HG02642 (cell line): ENCODE measurements at regions not wholly inside any gene's neighbourhood (a gene's known extent, or its start where the extent isn't known, plus 50 kb on each side); places are given as distances from the start of the nearest gene placed in this dataset.
"Not testable (repeated sequence)": the region's sequence is repeated elsewhere in the genome, so short reads cannot be mapped to it uniquely, and the experiment has no call there.

ENCODE experiments used
- ATAC-seq: cut with Tn5 transposase; IDR thresholded peaks from one replicate; pipeline ENCODE4 v1.9.1; 2021; ENCODE audit warnings: mild to moderate bottlenecking; ENCODE audit not compliant: unreplicated experiment, poor library complexity

GRCh38 chr13:86253497-86253896 lies 454.3 kb upstream of the SLITRK6 start:
- not testable (repeated sequence) for ATAC-seq

- ATAC-seq, result not testable (repeated sequence)
Observed at GRCh38 chr13:86255820-86256219, 456.6 kb upstream of the SLITRK6 start.

GRCh38 chr13:86269511-86269910 lies 470.3 kb upstream of the SLITRK6 start:
- no peak for ATAC-seq

- ATAC-seq, result no peak
Observed at GRCh38 chr13:86282442-86282841, 483.2 kb upstream of the SLITRK6 start.

GRCh38 chr13:86283031-86283430 lies 483.8 kb upstream of the SLITRK6 start:
- no peak for ATAC-seq

- ATAC-seq, result no peak
Observed at GRCh38 chr13:86298725-86299124, 499.5 kb upstream of the SLITRK6 start.

- ATAC-seq, result no peak
Observed at GRCh38 chr13:86299128-86299527, 499.9 kb upstream of the SLITRK6 start.

- no peak for ATAC-seq
Observed at GRCh38 chr13:86309881-86310280, 510.7 kb upstream of the SLITRK6 start.

GRCh38 chr13:86313421-86313820 lies 514.2 kb upstream of the SLITRK6 start:
- no peak for ATAC-seq

- ATAC-seq, result no peak
Observed at GRCh38 chr13:86318450-86318849, 519.2 kb upstream of the SLITRK6 start.

GRCh38 chr13:86324191-86324590 lies 525.0 kb upstream of the SLITRK6 start:
- no peak for ATAC-seq

- ATAC-seq, result no peak
Observed at GRCh38 chr13:86355301-86355700, 556.1 kb upstream of the SLITRK6 start.

- ATAC-seq, result no peak
Observed at GRCh38 chr13:86357106-86357505, 557.9 kb upstream of the SLITRK6 start.

- ATAC-seq, result not testable (repeated sequence)
Observed at GRCh38 chr13:86363749-86364148, 564.5 kb upstream of the SLITRK6 start.

GRCh38 chr13:86368924-86369323 lies 569.7 kb upstream of the SLITRK6 start:
- ATAC-seq, result no peak

- ATAC-seq, result no peak
Observed at GRCh38 chr13:86377451-86377850, 578.2 kb upstream of the SLITRK6 start.

- no peak for ATAC-seq
Observed at GRCh38 chr13:86378628-86379027, 579.4 kb upstream of the SLITRK6 start.

- ATAC-seq, result no peak
Observed at GRCh38 chr13:86383151-86383550, 583.9 kb upstream of the SLITRK6 start.

GRCh38 chr13:86383561-86383960 lies 584.3 kb upstream of the SLITRK6 start:
- ATAC-seq, result no peak

GRCh38 chr13:86397635-86398034 lies 598.4 kb upstream of the SLITRK6 start:
- ATAC-seq, result no peak

- ATAC-seq, result no peak
Observed at GRCh38 chr13:86399572-86399971, 600.4 kb upstream of the SLITRK6 start.

GRCh38 chr13:86402500-86402899 lies 603.3 kb upstream of the SLITRK6 start:
- no peak for ATAC-seq

GRCh38 chr13:86403181-86403580 lies 604.0 kb upstream of the SLITRK6 start:
- ATAC-seq, result no peak
